ENCODE measurements at regions not wholly inside any gene's neighbourhood (a gene's known extent, or its start where the extent isn't known, plus 50 kb on each side); places are given as distances from the start of the nearest gene placed in this dataset.

DNA sequence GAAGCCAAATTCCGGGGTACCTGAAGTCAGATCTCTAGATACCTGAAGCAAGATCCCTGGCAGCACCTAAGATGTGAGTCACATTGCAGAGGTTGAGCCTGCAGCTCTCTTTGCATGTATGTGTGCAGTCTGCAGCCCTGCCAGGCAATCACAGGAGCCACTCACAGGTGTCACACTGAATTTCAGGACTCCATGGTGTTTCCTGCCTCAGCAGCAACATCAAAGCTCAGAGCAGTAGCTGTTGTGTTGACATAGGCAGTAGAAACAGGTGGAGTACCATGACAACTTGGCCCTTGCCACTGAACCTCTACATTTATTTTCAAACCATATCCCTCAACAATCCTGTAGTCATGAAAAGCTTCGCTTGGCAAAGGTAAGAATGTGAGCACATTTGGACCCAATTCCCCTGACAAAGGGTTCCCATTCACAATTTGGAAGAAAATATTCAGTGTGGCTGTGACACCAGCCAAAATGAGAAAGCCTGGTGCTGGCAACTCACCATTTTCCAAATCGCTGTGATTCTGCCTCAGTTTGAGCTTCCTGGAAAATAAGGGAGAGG lies 419.8 kb upstream of the NFIA start:
- no peak for TF ChIP-seq ZNF274 (IDR thresholded peaks at IDR 0.05; ENCODE audit: low read depth, low read length)
- TF ChIP-seq YY1 (IDR thresholded peaks at IDR 0.05; ENCODE audit: insufficient read depth, insufficient read length): no peak
